Hematopoietic multipotent progenitor cell (in vitro differentiated cells): ENCODE measurements at regions not wholly inside any gene's neighbourhood (a gene's known extent, or its start where the extent isn't known, plus 50 kb on each side); places are given as distances from the start of the nearest gene placed in this dataset.
"Not testable (repeated sequence)": the region's sequence is repeated elsewhere in the genome, so short reads cannot be mapped to it uniquely, and the experiment has no call there.

Experiments used
- DNase-seq, 3 donors: peaks; one replicate each; pipeline ENCODE4 v3.0.0-alpha.2; 2011 to 2015; ENCODE audit warnings: low read depth in 2 of 3, low spot score in 2 of 3

GRCh38 chr1:182166750-182167149, 105.2 kb upstream of the ZNF648 start:
- no peak for DNase-seq

- no peak for DNase-seq
Measured at GRCh38 chr1:182166321-182166720, 104.8 kb upstream of the ZNF648 start.

- no peak for DNase-seq
Measured at GRCh38 chr1:182164273-182164672, 102.8 kb upstream of the ZNF648 start.

GRCh38 chr1:182163821-182164223, 102.3 kb upstream of the ZNF648 start:
- DNase-seq = no peak

- DNase-seq = no peak
Measured at GRCh38 chr1:182159443-182159842, 97.9 kb upstream of the ZNF648 start.

GRCh38 chr1:182157187-182157586, 95.7 kb upstream of the ZNF648 start:
- no peak for DNase-seq

GRCh38 chr1:182154425-182154824, 92.9 kb upstream of the ZNF648 start:
- DNase-seq = not testable (repeated sequence)

GRCh38 chr1:182149411-182149965, 88.0 kb upstream of the ZNF648 start:
- DNase-seq = peak in 2 of 3 donors; percentile 76 to 87

- DNase-seq = no peak
Measured at GRCh38 chr1:182147951-182148350, 86.4 kb upstream of the ZNF648 start.

GRCh38 chr1:182147136-182147820, 85.8 kb upstream of the ZNF648 start:
- DNase-seq = peak in 2 of 3 donors; percentile 6 to 25

- DNase-seq = no peak
Measured at GRCh38 chr1:182146286-182146685, 84.8 kb upstream of the ZNF648 start.

- no peak for DNase-seq
Measured at GRCh38 chr1:182145441-182145840, 83.9 kb upstream of the ZNF648 start.

GRCh38 chr1:182144646-182145030, 83.1 kb upstream of the ZNF648 start:
- peak in 1 of 3 donors; percentile 17 for DNase-seq

GRCh38 chr1:182143825-182144645, 82.5 kb upstream of the ZNF648 start:
- DNase-seq = peak in 2 of 3 donors; percentile 36 to 43

GRCh38 chr1:182143154-182143657, 81.7 kb upstream of the ZNF648 start:
- peak; percentile 70 to 88 (median 74) for DNase-seq

- no peak for DNase-seq
Measured at GRCh38 chr1:182142621-182143020, 81.1 kb upstream of the ZNF648 start.

- DNase-seq = no peak
Measured at GRCh38 chr1:182141040-182141439, 79.5 kb upstream of the ZNF648 start.

GRCh38 chr1:182139496-182139895, 78.0 kb upstream of the ZNF648 start:
- DNase-seq = no peak

GRCh38 chr1:182137546-182137945, 76.0 kb upstream of the ZNF648 start:
- no peak for DNase-seq

GRCh38 chr1:182135946-182136345, 74.4 kb upstream of the ZNF648 start:
- peak in 1 of 3 donors; percentile 9 for DNase-seq

- DNase-seq = no peak
Measured at GRCh38 chr1:182134257-182134656, 72.7 kb upstream of the ZNF648 start.

- no peak for DNase-seq
Measured at GRCh38 chr1:182133181-182133580, 71.7 kb upstream of the ZNF648 start.
